Left lung (tissue), 4 donors: ENCODE measurements at regions not wholly inside any gene's neighbourhood (a gene's known extent, or its start where the extent isn't known, plus 50 kb on each side); places are given as distances from the start of the nearest gene placed in this dataset.

Experiments used
- ATAC-seq: fragments of 200-7000 bp; cut with Tn5 transposase; one replicate; pipeline ENCODE4 v1.9.1; 2020; ENCODE audit warnings: moderate library complexity
- DNase-seq, 4 donors: peaks; one replicate each; pipeline ENCODE4 v3.0.0-alpha.2; 2013 to 2020
- H3K27ac ChIP-seq, 2 donors: fragments of 200-600 bp; sonication (generic) in 1 of 2; one replicate each; pipeline versions ENCODE4 v1.5.0 to v1.8.0; 2020 to 2021
- H3K27me3 ChIP-seq, 2 donors: fragments of 200-600 bp; sonication (generic) in 1 of 2; one replicate each; pipeline versions ENCODE4 v1.5.0 to v1.8.0; 2020 to 2021
- H3K36me3 ChIP-seq, 2 donors: fragments of 200-600 bp; sonication (generic) in 1 of 2; one replicate each; pipeline versions ENCODE4 v1.5.0 to v1.8.0; 2020 to 2021
- H3K4me1 ChIP-seq, 2 donors: fragments of 200-600 bp; one replicate each; pipeline ENCODE4 v1.8.0; 2021
- H3K4me3 ChIP-seq, 2 donors: fragments of 200-600 bp; sonication (generic) in 1 of 2; one replicate each; pipeline versions ENCODE4 v1.5.0 to v1.8.0; 2020 to 2021; ENCODE audit warnings: mild to moderate bottlenecking in 1 of 2
- H3K9me3 ChIP-seq, 2 donors: fragments of 200-600 bp; sonication (generic) in 1 of 2; one replicate each; pipeline versions ENCODE4 v1.5.0 to v1.8.0; 2020 to 2021
- intact Hi-C, 2 donors: fragments of 100-400 bp; cut with DNase I; formaldehyde crosslinking; loops; one replicate each; pipeline versions ENCODE4 v1.11.2 to v1.14.2; 2022
- TF ChIP-seq, protein P1 (sequence below), 2 donors: fragments of 200-600 bp; sonication (generic) in 1 of 2; IDR thresholded peaks; one replicate each; pipeline versions ENCODE4 v1.5.0 to v1.8.0; 2021; ENCODE audit warnings: antibody characterized with exemption in 2 of 2
- donor health status: DM: no; HTN: yes; CAD: no.
- donor health status: DM: no; HTN: no; CAD: no.

DNA sequence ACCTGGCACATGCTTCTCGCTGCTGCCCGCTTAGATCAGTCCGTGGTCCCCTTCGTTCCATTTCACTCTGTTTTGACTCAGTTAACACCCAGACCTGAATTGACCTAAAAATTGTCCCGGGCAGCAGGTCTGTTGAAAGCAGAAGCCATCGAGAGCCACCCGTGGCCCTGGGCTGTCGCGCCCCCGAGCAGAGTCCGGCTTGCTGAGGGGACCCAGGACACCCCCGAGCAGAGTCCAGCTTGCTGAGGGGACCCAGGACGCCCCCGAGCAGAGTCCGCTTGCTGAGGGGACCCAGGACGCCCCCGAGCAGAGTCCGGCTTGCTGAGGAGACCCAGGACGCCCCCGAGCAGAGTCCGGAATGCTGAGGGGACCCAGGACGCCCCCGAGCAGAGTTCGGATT is 50.2 kb upstream of the GALNT9 start:
- no peaks in the 10 kb centered on the region for H3K36me3 ChIP-seq

More for the DNA sequence above, 50.2 kb upstream of the GALNT9 start:
- DNase-seq (peak in 2 of 4 donors; percentile 22 to 34), ATAC-seq (no peak)
- TF ChIP-seq, protein P1, sequence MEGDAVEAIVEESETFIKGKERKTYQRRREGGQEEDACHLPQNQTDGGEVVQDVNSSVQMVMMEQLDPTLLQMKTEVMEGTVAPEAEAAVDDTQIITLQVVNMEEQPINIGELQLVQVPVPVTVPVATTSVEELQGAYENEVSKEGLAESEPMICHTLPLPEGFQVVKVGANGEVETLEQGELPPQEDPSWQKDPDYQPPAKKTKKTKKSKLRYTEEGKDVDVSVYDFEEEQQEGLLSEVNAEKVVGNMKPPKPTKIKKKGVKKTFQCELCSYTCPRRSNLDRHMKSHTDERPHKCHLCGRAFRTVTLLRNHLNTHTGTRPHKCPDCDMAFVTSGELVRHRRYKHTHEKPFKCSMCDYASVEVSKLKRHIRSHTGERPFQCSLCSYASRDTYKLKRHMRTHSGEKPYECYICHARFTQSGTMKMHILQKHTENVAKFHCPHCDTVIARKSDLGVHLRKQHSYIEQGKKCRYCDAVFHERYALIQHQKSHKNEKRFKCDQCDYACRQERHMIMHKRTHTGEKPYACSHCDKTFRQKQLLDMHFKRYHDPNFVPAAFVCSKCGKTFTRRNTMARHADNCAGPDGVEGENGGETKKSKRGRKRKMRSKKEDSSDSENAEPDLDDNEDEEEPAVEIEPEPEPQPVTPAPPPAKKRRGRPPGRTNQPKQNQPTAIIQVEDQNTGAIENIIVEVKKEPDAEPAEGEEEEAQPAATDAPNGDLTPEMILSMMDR (IDR thresholded peaks at IDR 0.05): no peak
- Histone ChIP-seq H3K27ac (no peak overlapping the region), H3K4me1 (no peaks in the 10 kb centered on the region), H3K9me3 (no peaks in the 10 kb centered on the region), H3K27me3 (peaks cover 3 to 60% of the 10 kb centered on the region in 2 donors), H3K4me3 (no peak overlapping the region)
- intact Hi-C loops: no loop called here
